NB4 (cell line): ENCODE measurements at regions not wholly inside any gene's neighbourhood (a gene's known extent, or its start where the extent isn't known, plus 50 kb on each side); places are given as distances from the start of the nearest gene placed in this dataset.

Source experiments
- CTCF ChIP-seq: IDR thresholded peaks from one replicate; pipeline ENCODE4 v1.5.1; 2012; ENCODE audit warnings: low read depth, low read length
- POLR2A ChIP-seq: IDR thresholded peaks from 2 replicates; pipeline ENCODE4 v1.6.1; 2011; ENCODE audit warnings: mild to moderate bottlenecking; ENCODE audit not compliant: insufficient read length; ENCODE audit errors: extremely low read depth
- TF ChIP-seq, protein P1 (sequence below): IDR thresholded peaks from 2 replicates; pipeline ENCODE4 v1.6.1; 2011; ENCODE audit warnings: low read depth, low read length

GRCh38 chr1:37169743-37170275 is 135.5 kb upstream of the GRIK3 start:
- TF ChIP-seq CTCF (no peak), POLR2A (no peak)
- TF ChIP-seq, protein P1, sequence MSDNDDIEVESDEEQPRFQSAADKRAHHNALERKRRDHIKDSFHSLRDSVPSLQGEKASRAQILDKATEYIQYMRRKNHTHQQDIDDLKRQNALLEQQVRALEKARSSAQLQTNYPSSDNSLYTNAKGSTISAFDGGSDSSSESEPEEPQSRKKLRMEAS: no peak
